PC-3 (cell line): ENCODE measurements at regions not wholly inside any gene's neighbourhood (a gene's known extent, or its start where the extent isn't known, plus 50 kb on each side); places are given as distances from the start of the nearest gene placed in this dataset.

Source experiments
- ATAC-seq: fragments of 200-7000 bp; cut with Tn5 transposase; 2 replicates; pipeline ENCODE4 v1.9.1; 2020; ENCODE audit warnings: mild to moderate bottlenecking, moderate library complexity
- BruUV-seq: library from RNA; stranded (reverse); fragments of 400-500 nt; replicated peaks from 2 replicates; lab custom pipeline; 2021; lab: Mats Ljungman, UMichigan
- CTCF ChIA-PET: fragments of 300-600 bp; sonication (Branson Sonifier 250); formaldehyde crosslinking; loops from one replicate; lab custom pipeline; 2022; ENCODE audit warnings: antibody characterized with exemption; lab: Charles Lee
- POLR2A ChIA-PET: fragments of 300-600 bp; sonication (Branson Sonifier 250); formaldehyde crosslinking; loops from one replicate; lab custom pipeline; 2022; ENCODE audit warnings: antibody characterized with exemption; ENCODE audit not compliant: unreplicated experiment; lab: Charles Lee
- DNase-seq: peaks from one replicate; pipeline ENCODE4 v3.0.0-alpha.2; 2015
- H2AFZ ChIP-seq: fragments of 300-600 bp; sonication (generic); 2 replicates; pipeline ENCODE4 v1.6.0; 2016; ENCODE audit warnings: antibody characterized with exemption, low read length
- H3F3A ChIP-seq: fragments of 300-600 bp; sonication (generic); one replicate; pipeline ENCODE4 v1.6.0; 2017; ENCODE audit warnings: antibody characterized with exemption, low read length, control low read depth, mild to moderate bottlenecking; ENCODE audit not compliant: unreplicated experiment
- H3K27ac ChIP-seq: fragments of 300-600 bp; sonication (generic); 2 replicates; pipeline ENCODE4 v1.5.1; 2016; ENCODE audit warnings: mild to moderate bottlenecking, low read length
- H3K27me3 ChIP-seq: fragments of 300-600 bp; sonication (generic); 2 replicates; pipeline ENCODE4 v1.6.1; 2016; ENCODE audit warnings: low read length, mixed read lengths
- H3K36me3 ChIP-seq: fragments of 300-600 bp; sonication (generic); 2 replicates; pipeline ENCODE4 v1.6.1; 2016; ENCODE audit warnings: low read depth, mixed run types, low read length, mixed read lengths
- H3K4me1 ChIP-seq: fragments of 300-600 bp; sonication (generic); 2 replicates; pipeline ENCODE4 v1.5.1; 2016; ENCODE audit warnings: low read length; ENCODE audit not compliant: insufficient read depth
- H3K4me2 ChIP-seq: fragments of 300-600 bp; sonication (generic); 2 replicates; pipeline ENCODE4 v1.6.0; 2016; ENCODE audit warnings: low read length
- H3K4me3 ChIP-seq: fragments of 300-600 bp; sonication (generic); 2 replicates; pipeline ENCODE4 v1.5.1; 2016; ENCODE audit warnings: mild to moderate bottlenecking, low read length, mixed read lengths
- H3K79me2 ChIP-seq: fragments of 300-600 bp; sonication (generic); 2 replicates; pipeline ENCODE4 v1.6.1; 2017; ENCODE audit warnings: low read length, mixed read lengths
- H3K9ac ChIP-seq: fragments of 300-600 bp; sonication (generic); 2 replicates; pipeline ENCODE4 v1.6.0; 2016; ENCODE audit warnings: mild to moderate bottlenecking, low read length
- H3K9me2 ChIP-seq: fragments of 300-600 bp; sonication (generic); replicated peaks from 2 replicates; pipeline ENCODE4 v1.6.1; 2016; ENCODE audit warnings: mixed run types, low read length, mixed read lengths
- H3K9me3 ChIP-seq: fragments of 300-600 bp; sonication (generic); 2 replicates; pipeline ENCODE4 v1.6.1; 2016; ENCODE audit warnings: low read length, mixed read lengths
- H4K20me1 ChIP-seq: fragments of 300-600 bp; sonication (generic); 2 replicates; pipeline ENCODE4 v1.6.1; 2016; ENCODE audit warnings: low read length, mixed read lengths
- EZH2 ChIP-seq: fragments of 300-600 bp; sonication (generic); IDR thresholded peaks from one replicate; pipeline ENCODE4 v1.6.1; 2017; ENCODE audit warnings: antibody characterized with exemption, mild to moderate bottlenecking, low read length; ENCODE audit not compliant: unreplicated experiment
- EZH2phosphoT487 ChIP-seq: fragments of 300-600 bp; sonication (generic); IDR thresholded peaks from 2 replicates; pipeline ENCODE4 v1.6.1; 2018; ENCODE audit warnings: mild to moderate bottlenecking, antibody characterized with exemption, low read length, borderline replicate concordance
- intact Hi-C: fragments of 100-400 bp; cut with micrococcal nuclease; formaldehyde crosslinking; loops from 2 replicates; pipeline ENCODE4 v1.9.0; 2023
- TF ChIP-seq, protein P1 (sequence below): fragments of 300-600 bp; sonication (generic); conservative IDR thresholded peaks from 2 replicates; pipeline ENCODE4 v1.5.1; 2017; ENCODE audit warnings: antibody characterized with exemption, low read depth, mild to moderate bottlenecking, low read length

- intact Hi-C loops = no loop called here
- ChIA-PET CTCF (no interaction called here), POLR2A (no interaction called here)
- Histone ChIP-seq H3K9ac (no peak overlapping the region), H3K9me3 (no peaks in the 10 kb centered on the region), H3F3A (no peaks in the 10 kb centered on the region), H3K27me3 (no peaks in the 10 kb centered on the region), H4K20me1 (no peaks in the 10 kb centered on the region), H3K4me3 (no peak overlapping the region), H3K4me1 (no peaks in the 10 kb centered on the region), H3K27ac (no peak overlapping the region), H3K9me2 (no peaks in the 10 kb centered on the region), H3K4me2 (no peak overlapping the region), H3K36me3 (no peaks in the 10 kb centered on the region), H2AFZ (no peak overlapping the region), H3K79me2 (no peaks in the 10 kb centered on the region)
- TF ChIP-seq, protein P1, sequence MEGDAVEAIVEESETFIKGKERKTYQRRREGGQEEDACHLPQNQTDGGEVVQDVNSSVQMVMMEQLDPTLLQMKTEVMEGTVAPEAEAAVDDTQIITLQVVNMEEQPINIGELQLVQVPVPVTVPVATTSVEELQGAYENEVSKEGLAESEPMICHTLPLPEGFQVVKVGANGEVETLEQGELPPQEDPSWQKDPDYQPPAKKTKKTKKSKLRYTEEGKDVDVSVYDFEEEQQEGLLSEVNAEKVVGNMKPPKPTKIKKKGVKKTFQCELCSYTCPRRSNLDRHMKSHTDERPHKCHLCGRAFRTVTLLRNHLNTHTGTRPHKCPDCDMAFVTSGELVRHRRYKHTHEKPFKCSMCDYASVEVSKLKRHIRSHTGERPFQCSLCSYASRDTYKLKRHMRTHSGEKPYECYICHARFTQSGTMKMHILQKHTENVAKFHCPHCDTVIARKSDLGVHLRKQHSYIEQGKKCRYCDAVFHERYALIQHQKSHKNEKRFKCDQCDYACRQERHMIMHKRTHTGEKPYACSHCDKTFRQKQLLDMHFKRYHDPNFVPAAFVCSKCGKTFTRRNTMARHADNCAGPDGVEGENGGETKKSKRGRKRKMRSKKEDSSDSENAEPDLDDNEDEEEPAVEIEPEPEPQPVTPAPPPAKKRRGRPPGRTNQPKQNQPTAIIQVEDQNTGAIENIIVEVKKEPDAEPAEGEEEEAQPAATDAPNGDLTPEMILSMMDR = no peak
- TF ChIP-seq EZH2 (no peak), EZH2phosphoT487 (no peak)
- DNase-seq = no peak
- no TSS peak for BruUV-seq
- no peak for ATAC-seq
These were observed 154.5 kb downstream of the MYCN start for GRCh38 chr2:16094811-16095210.

DNA sequence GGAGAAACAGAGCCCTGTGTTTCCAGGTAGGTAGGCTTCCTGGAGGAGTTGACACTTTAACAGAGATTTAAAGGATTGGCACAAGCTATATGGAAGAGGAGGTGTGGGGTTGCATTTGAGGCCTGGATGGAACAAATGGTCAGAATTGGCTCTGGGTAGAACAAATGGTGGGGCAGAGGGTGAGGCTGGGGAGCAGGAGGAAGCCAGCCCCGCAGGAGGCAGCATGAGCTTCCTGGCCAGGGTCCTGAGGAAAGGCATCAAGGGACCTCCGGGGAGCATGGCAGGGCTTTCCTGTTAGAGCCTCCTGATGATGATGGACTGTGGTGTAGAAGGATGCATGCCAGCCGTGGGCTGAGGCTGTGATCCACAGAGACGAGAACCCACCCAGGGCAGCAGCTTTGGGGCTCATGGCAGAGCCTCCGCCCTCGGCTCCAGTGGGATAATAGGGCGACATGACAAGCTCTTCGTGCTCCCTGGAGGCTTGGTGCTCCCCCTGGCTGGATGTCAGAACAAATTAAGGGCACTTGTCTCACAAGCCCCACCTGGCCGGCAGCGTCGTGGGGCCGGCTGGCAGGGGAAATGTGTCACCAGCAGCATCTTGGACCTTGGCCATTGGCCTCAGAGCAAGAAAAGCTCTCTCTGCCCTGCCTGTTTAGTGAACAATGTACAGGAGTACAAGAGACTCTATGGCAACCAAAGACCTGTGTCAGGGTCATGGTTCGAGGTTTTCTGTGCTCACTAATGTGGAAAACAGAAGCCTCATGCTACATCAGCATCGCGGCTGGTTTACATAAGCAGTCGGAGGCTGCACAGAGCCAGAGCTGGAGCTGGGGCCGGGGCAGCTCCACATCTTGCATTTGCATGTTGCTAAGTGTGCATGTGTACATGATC, 153.5 kb downstream of the MYCN start:
- H3K9ac ChIP-seq = no peak overlapping the region
- no peak overlapping the region for H3K4me2 ChIP-seq
- H3K79me2 ChIP-seq = no peaks in the 10 kb centered on the region
- no peak for DNase-seq
- no peak overlapping the region for H3K27ac ChIP-seq
- H3K4me1 ChIP-seq = no peaks in the 10 kb centered on the region
- no peaks in the 10 kb centered on the region for H4K20me1 ChIP-seq
- no peak overlapping the region for H3K4me3 ChIP-seq
- H3K9me2 ChIP-seq = no peaks in the 10 kb centered on the region
- POLR2A ChIA-PET = no interaction called here
- H3K9me3 ChIP-seq = no peaks in the 10 kb centered on the region
- H2AFZ ChIP-seq = no peak overlapping the region
- intact Hi-C loops = no loop called here
- TF ChIP-seq EZH2 (no peak), EZH2phosphoT487 (no peak)
- TF ChIP-seq, protein P1 = no peak
- no peak for ATAC-seq
- CTCF ChIA-PET = no interaction called here
- no peaks in the 10 kb centered on the region for H3F3A ChIP-seq
- no peaks in the 10 kb centered on the region for H3K27me3 ChIP-seq
- no TSS peak for BruUV-seq
- no peaks in the 10 kb centered on the region for H3K36me3 ChIP-seq
